ENCODE measurements at regions not wholly inside any gene's neighbourhood (a gene's known extent, or its start where the extent isn't known, plus 50 kb on each side); places are given as distances from the start of the nearest gene placed in this dataset.
"Not testable (repeated sequence)": the region's sequence is repeated elsewhere in the genome, so short reads cannot be mapped to it uniquely, and the experiment has no call there.

- DNase-seq, result no peak
Observed at GRCh38 chr16:75927810-75928209, 201.5 kb upstream of the CPHXL start.

GRCh38 chr16:75928295-75928694 is 202.0 kb upstream of the CPHXL start:
- DNase-seq, result no peak

GRCh38 chr16:75929046-75929445 is 202.8 kb upstream of the CPHXL start:
- DNase-seq, result no peak

- no peak for DNase-seq
Observed at GRCh38 chr16:75931043-75931442, 204.8 kb upstream of the CPHXL start.

GRCh38 chr16:75931970-75932369 is 205.7 kb upstream of the CPHXL start:
- no peak for DNase-seq

GRCh38 chr16:75938818-75939217 is 212.5 kb upstream of the CPHXL start:
- no peak for DNase-seq

GRCh38 chr16:75942351-75942750 is 216.1 kb upstream of the CPHXL start:
- DNase-seq, result no peak

GRCh38 chr16:75942936-75943335 is 216.6 kb upstream of the CPHXL start:
- DNase-seq, result no peak

GRCh38 chr16:75943705-75944514 is 217.6 kb upstream of the CPHXL start:
- no peak for DNase-seq

- DNase-seq, result no peak
Observed at GRCh38 chr16:75945916-75946457, 219.7 kb upstream of the CPHXL start.

- DNase-seq, result no peak
Observed at GRCh38 chr16:75947626-75948239, 221.4 kb upstream of the CPHXL start.

GRCh38 chr16:75948441-75948840 is 222.2 kb upstream of the CPHXL start:
- DNase-seq, result no peak

- DNase-seq, result no peak
Observed at GRCh38 chr16:75948886-75949285, 222.6 kb upstream of the CPHXL start.

GRCh38 chr16:75952124-75952523 is 225.8 kb upstream of the CPHXL start:
- no peak for DNase-seq

- DNase-seq, result no peak
Observed at GRCh38 chr16:75957870-75958269, 231.6 kb upstream of the CPHXL start.

GRCh38 chr16:75965504-75966374 is 239.4 kb upstream of the CPHXL start:
- DNase-seq, result no peak

- not testable (repeated sequence) for DNase-seq
Observed at GRCh38 chr16:75969120-75969519, 242.8 kb upstream of the CPHXL start.

- no peak for DNase-seq
Observed at GRCh38 chr16:75971334-75971733, 245.0 kb upstream of the CPHXL start.

GRCh38 chr16:75983296-75983695 is 257.0 kb upstream of the CPHXL start:
- no peak for DNase-seq

- no peak for DNase-seq
Observed at GRCh38 chr16:75983741-75984381, 257.6 kb upstream of the CPHXL start.

GRCh38 chr16:75987323-75987722 is 261.0 kb upstream of the CPHXL start:
- DNase-seq, result no peak

GRCh38 chr16:75996491-75996890 is 270.2 kb upstream of the CPHXL start:
- no peak for DNase-seq

All from skin of body (tissue), 1 donor.